SH-SY5Y (cell line): ENCODE measurements at regions not wholly inside any gene's neighbourhood (a gene's known extent, or its start where the extent isn't known, plus 50 kb on each side); places are given as distances from the start of the nearest gene placed in this dataset.

ENCODE experiments used
- GATA2 ChIP-seq: IDR thresholded peaks from 2 replicates; pipeline ENCODE4 v1.6.1; 2011; ENCODE audit warnings: mild to moderate bottlenecking, low read depth, low read length
- GATA3 ChIP-seq: IDR thresholded peaks from 2 replicates; pipeline ENCODE4 v1.6.1; 2011; ENCODE audit warnings: low read depth, mild to moderate bottlenecking, low read length, moderate library complexity

DNA sequence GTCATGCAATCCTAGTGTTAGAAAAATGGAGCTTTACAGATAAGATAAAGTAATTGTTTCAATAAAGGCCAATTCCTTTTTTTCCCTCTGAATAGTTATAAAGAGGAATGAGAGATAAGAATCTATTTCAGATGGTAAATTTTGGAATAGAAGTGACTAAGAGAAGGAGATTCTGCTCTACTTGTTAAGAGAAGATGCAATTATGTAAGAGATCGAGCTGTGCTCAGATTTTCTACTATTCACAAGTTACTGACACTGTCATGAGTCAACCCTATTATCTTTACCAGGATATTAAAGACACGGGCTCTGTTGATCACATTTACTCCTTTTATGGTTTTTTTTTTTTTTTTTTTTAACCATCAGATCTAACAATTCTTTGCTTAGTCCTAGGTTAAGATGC is 511.3 kb downstream of the ARL4A start:
- no peak for TF ChIP-seq GATA2
- TF ChIP-seq GATA3 = no peak
